GM12865 (cell line): ENCODE measurements at regions not wholly inside any gene's neighbourhood (a gene's known extent, or its start where the extent isn't known, plus 50 kb on each side); places are given as distances from the start of the nearest gene placed in this dataset.

ENCODE experiments used
- DNase-seq: peaks from one replicate; pipeline ENCODE4 v3.0.0; 2010; ENCODE audit warnings: low read depth
- H3K4me3 ChIP-seq: 2 replicates; pipeline ENCODE4 v1.5.1; 2011; ENCODE audit warnings: mild to moderate bottlenecking, low read depth, low read length, control low read depth
- TF ChIP-seq, protein P1 (sequence below): IDR thresholded peaks from 2 replicates; pipeline ENCODE4 v1.5.1; 2011; ENCODE audit warnings: low read length, control low read depth, low read depth, inconsistent platforms; ENCODE audit not compliant: insufficient read depth; ENCODE audit errors: missing control alignments

DNA sequence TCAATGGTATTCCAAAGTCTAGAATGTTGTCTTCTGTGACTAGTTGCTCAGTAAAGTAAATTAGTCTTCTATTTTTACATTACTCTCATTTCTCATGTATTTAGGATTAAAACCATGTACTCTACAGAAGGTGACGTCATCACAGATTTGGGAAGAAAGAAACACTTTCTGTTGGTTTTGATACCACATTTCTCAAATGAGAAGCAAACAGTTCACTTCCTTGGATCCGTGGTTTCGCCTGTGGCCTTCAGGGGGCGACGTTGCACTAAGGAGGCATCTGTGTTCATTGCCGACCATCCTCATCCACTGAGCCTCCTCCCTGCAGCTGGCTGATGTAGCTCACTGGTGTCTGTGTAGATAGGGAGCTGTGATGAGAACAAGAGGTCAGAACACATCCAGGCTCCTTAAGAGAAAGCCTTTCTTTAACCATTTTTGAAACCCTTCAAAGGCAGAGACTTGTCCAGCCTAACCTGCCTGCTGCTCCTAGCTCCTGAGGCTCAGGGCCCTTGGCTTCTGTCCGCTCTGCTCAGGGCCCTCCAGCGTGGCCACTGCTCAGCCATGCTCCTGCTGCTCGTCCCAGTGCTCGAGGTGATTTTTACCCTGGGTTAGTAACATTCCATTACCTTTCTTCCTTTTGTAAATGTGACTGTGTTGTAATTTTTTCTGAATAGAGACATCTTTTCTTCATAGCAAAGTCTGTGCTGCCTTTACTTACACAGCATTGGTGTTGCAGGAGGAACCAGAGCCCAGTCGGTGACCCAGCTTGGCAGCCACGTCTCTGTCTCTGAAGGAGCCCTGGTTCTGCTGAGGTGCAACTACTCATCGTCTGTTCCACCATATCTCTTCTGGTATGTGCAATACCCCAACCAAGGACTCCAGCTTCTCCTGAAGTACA, 220.6 kb upstream of the OR4E1 start:
- DNase-seq, result peak; percentile 9
- no peak overlapping the region for H3K4me3 ChIP-seq
- TF ChIP-seq, protein P1, sequence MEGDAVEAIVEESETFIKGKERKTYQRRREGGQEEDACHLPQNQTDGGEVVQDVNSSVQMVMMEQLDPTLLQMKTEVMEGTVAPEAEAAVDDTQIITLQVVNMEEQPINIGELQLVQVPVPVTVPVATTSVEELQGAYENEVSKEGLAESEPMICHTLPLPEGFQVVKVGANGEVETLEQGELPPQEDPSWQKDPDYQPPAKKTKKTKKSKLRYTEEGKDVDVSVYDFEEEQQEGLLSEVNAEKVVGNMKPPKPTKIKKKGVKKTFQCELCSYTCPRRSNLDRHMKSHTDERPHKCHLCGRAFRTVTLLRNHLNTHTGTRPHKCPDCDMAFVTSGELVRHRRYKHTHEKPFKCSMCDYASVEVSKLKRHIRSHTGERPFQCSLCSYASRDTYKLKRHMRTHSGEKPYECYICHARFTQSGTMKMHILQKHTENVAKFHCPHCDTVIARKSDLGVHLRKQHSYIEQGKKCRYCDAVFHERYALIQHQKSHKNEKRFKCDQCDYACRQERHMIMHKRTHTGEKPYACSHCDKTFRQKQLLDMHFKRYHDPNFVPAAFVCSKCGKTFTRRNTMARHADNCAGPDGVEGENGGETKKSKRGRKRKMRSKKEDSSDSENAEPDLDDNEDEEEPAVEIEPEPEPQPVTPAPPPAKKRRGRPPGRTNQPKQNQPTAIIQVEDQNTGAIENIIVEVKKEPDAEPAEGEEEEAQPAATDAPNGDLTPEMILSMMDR, result peak; percentile 36

DNA sequence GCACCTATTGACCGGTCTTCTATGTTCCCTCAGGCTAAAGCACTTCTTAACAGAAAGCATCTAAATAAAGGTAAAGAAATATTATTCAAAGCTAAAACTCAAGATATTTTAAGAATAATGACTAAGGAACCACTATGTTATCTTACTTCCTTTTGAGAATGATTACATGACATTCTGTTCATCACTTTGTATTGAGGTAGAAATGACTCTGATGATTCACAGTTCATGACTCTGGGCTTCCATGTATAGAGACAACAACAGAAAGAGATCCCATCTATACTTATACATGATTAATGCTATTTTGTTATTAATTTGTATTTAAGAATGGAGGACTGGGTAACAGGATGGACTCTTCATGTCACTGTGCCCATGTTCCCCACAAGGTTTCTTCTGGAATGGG, 218.3 kb upstream of the OR4E1 start:
- H3K4me3 ChIP-seq, result no peak overlapping the region
- TF ChIP-seq, protein P1, result no peak
- no peak for DNase-seq

DNA sequence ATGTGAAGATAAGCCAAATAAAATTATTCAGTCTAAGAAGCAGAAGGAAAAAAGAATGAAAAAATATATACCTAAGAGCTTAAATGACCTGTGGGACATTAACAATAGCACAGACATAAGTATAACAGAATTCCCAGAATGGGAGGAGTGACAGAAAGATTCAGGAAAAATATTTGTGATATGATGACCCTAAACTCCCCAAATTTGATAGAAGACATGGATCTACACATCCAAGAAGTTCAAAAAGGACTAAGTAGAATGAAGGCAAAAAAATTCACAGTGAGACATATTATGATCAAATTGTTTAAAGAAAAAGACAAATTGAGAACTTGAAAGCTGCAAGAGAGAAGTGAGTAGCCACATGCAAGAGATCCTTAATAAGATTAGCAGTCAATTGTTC, 211.4 kb upstream of the OR4E1 start:
- no peak overlapping the region for H3K4me3 ChIP-seq
- no peak for DNase-seq
- TF ChIP-seq, protein P1, result no peak

- no peak for DNase-seq
- H3K4me3 ChIP-seq, result no peak overlapping the region
- TF ChIP-seq, protein P1, result no peak
Observed at GRCh38 chr14:21882226-21882625, 208.6 kb upstream of the OR4E1 start.

DNA sequence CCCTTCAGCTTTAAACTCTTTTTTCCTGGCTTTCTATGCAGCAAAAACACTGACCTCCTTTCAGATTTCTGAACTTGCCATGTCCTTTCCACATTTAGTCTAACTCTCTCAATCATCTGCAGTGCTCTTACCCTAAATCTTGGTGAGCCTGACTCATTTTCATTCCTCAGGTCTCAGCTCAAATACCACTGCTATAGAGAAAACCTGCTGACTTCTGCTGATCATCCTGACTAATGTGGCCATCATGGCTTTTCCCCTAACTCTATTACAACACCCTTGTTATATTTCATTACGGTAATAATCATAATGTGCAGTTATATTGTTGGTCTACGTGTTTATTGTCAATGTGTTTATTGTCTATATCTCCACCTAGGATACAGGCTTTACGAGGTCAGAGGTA, 207.3 kb upstream of the OR4E1 start:
- DNase-seq, result no peak
- H3K4me3 ChIP-seq, result no peak overlapping the region
- TF ChIP-seq, protein P1, result no peak

DNA sequence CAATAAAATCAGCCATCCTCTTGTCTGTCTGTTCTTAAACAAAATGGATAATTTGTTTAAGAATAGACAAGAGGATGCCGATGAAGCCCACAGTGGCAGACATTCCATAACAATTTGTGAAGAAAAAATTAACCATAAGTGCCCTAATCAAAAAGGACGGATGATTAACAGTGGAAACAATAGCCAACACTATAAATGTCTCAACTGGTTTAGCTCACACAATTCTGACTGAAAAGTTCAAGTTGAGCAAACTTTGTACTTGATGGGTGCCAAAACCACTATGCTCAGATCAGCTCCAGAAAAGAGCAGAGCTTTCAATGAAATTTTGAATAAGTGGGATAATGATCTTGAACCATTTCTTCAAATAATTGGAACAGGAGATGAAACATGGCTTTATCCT, 202.2 kb upstream of the OR4E1 start:
- DNase-seq, result no peak
- H3K4me3 ChIP-seq, result no peak overlapping the region
- TF ChIP-seq, protein P1, result no peak

GRCh38 chr14:21874946-21875345, 201.3 kb upstream of the OR4E1 start:
- TF ChIP-seq, protein P1, result no peak
- DNase-seq, result no peak
- H3K4me3 ChIP-seq, result no peak overlapping the region
